ENCODE measurements at regions not wholly inside any gene's neighbourhood (a gene's known extent, or its start where the extent isn't known, plus 50 kb on each side); places are given as distances from the start of the nearest gene placed in this dataset.

GRCh38 chr6:114936080-114936479 lies 593.3 kb upstream of the HS3ST5 start:
- H4K20me1 ChIP-seq (ENCODE audit: insufficient read depth, low read length), result no peaks in the 10 kb centered on the region
- peaks cover 20% of the 10 kb centered on the region for H3K9me3 ChIP-seq (ENCODE audit: low read length)
- H3K27ac ChIP-seq (ENCODE audit: extremely low read length, insufficient read depth, low read length), result no peak overlapping the region
- in situ Hi-C loops (cut with HindIII; ENCODE audit: extremely low pct_ligation_motif_present, low pct_unique_long_range_greater_than_20kb) (no loop called here), intact Hi-C loops (cut with micrococcal nuclease; ENCODE audit: unreplicated experiment) (no loop called here)
- DNase-seq (ENCODE audit: low spot score) (no peak), FAIRE-seq (no peak), ATAC-seq (no peak)
- WGBS (ENCODE audit: low lambda C conversion rate), result 6% methylated on average over 1 of the region's 1 CpG
- H2AFZ ChIP-seq (ENCODE audit: low read length), result no peak overlapping the region
- BruUV-seq (replicated peaks), result no TSS peak
- no peaks in the 10 kb centered on the region for H3K36me3 ChIP-seq (replicated peaks in 1 of 2; ENCODE audit: control insufficient read depth in 1 of 2, insufficient read depth in 2 of 2, low read length in 2 of 2)
- TF ChIP-seq ZKSCAN8 (CRISPR knock-in tag; IDR thresholded peaks at IDR 0.05; ENCODE audit: borderline replicate concordance), result no peak
- TF ChIP-seq GRHL1 (CRISPR knock-in tag; conservative IDR thresholded peaks at IDR 0.05), result no peak
- no peak for TF ChIP-seq TAF15 (IDR thresholded peaks at IDR 0.05; ENCODE audit: low read depth, low read length, poor library complexity, severe bottlenecking)
- no peak for TF ChIP-seq NFIB (CRISPR knock-in tag; IDR thresholded peaks at IDR 0.05; ENCODE audit: borderline replicate concordance)
- TF ChIP-seq ZNF280D (CRISPR knock-in tag; IDR thresholded peaks at IDR 0.05), result no peak
- TF ChIP-seq ZBTB46 (CRISPR knock-in tag; IDR thresholded peaks at IDR 0.05; ENCODE audit: borderline replicate concordance), result no peak
- TF ChIP-seq ZSCAN9 (CRISPR knock-in tag; IDR thresholded peaks at IDR 0.05; ENCODE audit: borderline replicate concordance), result no peak
- TF ChIP-seq FOXK1 (CRISPR knock-in tag; IDR thresholded peaks at IDR 0.05; ENCODE audit: borderline replicate concordance, low read depth), result no peak
- TF ChIP-seq STAT6 (CRISPR knock-in tag; IDR thresholded peaks at IDR 0.05; ENCODE audit: borderline replicate concordance), result no peak
- no peak for TF ChIP-seq ZSCAN5A (CRISPR knock-in tag; IDR thresholded peaks at IDR 0.05; ENCODE audit: borderline replicate concordance)
- no peak for TF ChIP-seq ZSCAN31 (CRISPR knock-in tag; IDR thresholded peaks at IDR 0.05; ENCODE audit: low read depth)
- no peaks in the 10 kb centered on the region for H3K79me2 ChIP-seq (ENCODE audit: insufficient read depth, low read length)
- no peaks in the 10 kb centered on the region for H3K27me3 ChIP-seq (ENCODE audit: control insufficient read depth in 1 of 2, insufficient read depth in 2 of 2, low read length in 2 of 2)
- H3K4me1 ChIP-seq (ENCODE audit: insufficient read depth, low read length), result 0 out of 2 replicates have a peak, but pooled peaks cover 9% of the 10 kb centered on the region
- POLR2A ChIA-PET, result no interaction called here
- CTCF ChIA-PET (ENCODE audit: low intra/inter-chr PET ratio, low total read pairs), result no interaction called here
- no peak overlapping the region for H3K9ac ChIP-seq (ENCODE audit: insufficient read depth, low read depth, low read length)
- no peak overlapping the region for H3K4me3 ChIP-seq (replicated peaks in 1 of 3; ENCODE audit: insufficient read depth in 1 of 3, low read depth in 2 of 3, low read length in 3 of 3)
- no peak overlapping the region for H3K4me2 ChIP-seq (ENCODE audit: low read depth, low read length)

Measured in HepG2 (cell line).